ENCODE measurements at regions not wholly inside any gene's neighbourhood (a gene's known extent, or its start where the extent isn't known, plus 50 kb on each side); places are given as distances from the start of the nearest gene placed in this dataset.
"Not testable (repeated sequence)": the region's sequence is repeated elsewhere in the genome, so short reads cannot be mapped to it uniquely, and the experiment has no call there.

DNA sequence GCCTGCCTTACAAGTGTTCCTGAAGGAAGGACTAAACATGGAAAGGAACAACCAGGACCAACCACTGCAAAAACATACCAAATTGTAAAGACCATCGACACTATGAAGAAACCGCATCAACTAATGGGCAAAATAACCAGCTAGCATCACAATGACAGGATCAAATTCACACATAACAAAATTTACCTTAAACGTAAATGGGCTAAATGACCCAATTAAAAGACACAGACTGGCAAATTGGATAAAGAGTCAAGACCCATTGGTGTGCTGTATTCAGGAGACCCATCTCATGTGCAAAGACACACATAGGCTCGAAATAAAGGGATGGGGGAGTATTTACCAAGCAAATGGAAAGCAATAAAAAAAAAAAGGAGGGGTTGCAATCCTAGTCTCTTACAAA is 192.1 kb downstream of the MREG start:
- TF ChIP-seq, protein P1, sequence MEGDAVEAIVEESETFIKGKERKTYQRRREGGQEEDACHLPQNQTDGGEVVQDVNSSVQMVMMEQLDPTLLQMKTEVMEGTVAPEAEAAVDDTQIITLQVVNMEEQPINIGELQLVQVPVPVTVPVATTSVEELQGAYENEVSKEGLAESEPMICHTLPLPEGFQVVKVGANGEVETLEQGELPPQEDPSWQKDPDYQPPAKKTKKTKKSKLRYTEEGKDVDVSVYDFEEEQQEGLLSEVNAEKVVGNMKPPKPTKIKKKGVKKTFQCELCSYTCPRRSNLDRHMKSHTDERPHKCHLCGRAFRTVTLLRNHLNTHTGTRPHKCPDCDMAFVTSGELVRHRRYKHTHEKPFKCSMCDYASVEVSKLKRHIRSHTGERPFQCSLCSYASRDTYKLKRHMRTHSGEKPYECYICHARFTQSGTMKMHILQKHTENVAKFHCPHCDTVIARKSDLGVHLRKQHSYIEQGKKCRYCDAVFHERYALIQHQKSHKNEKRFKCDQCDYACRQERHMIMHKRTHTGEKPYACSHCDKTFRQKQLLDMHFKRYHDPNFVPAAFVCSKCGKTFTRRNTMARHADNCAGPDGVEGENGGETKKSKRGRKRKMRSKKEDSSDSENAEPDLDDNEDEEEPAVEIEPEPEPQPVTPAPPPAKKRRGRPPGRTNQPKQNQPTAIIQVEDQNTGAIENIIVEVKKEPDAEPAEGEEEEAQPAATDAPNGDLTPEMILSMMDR (IDR thresholded peaks at IDR 0.05) = not testable (repeated sequence)
- TF ChIP-seq POLR2A (IDR thresholded peaks at IDR 0.05) = not testable (repeated sequence)

All from right lobe of liver (tissue), 4 donors.